Left hindlimb (tissue), 1 donor: ENCODE measurements at regions not wholly inside any gene's neighbourhood (a gene's known extent, or its start where the extent isn't known, plus 50 kb on each side); places are given as distances from the start of the nearest gene placed in this dataset.

Source experiments
- DNase-seq: peaks from one replicate; pipeline ENCODE4 v3.0.0-alpha.2; 2018

GRCh38 chr11:134639586-134640330 lies 227.7 kb upstream of the B3GAT1 start:
- DNase-seq, result no peak

GRCh38 chr11:134638796-134639430 lies 226.9 kb upstream of the B3GAT1 start:
- DNase-seq, result no peak

- no peak for DNase-seq
These were observed 225.3 kb upstream of the B3GAT1 start for GRCh38 chr11:134637091-134638015.

GRCh38 chr11:134636071-134636470 lies 224.0 kb upstream of the B3GAT1 start:
- no peak for DNase-seq

GRCh38 chr11:134634897-134635831 lies 223.1 kb upstream of the B3GAT1 start:
- DNase-seq, result no peak

GRCh38 chr11:134633276-134633675 lies 221.2 kb upstream of the B3GAT1 start:
- DNase-seq, result no peak

GRCh38 chr11:134632347-134633119 lies 220.5 kb upstream of the B3GAT1 start:
- no peak for DNase-seq

GRCh38 chr11:134630861-134631260 lies 218.8 kb upstream of the B3GAT1 start:
- DNase-seq, result no peak

- no peak for DNase-seq
These were observed 216.4 kb upstream of the B3GAT1 start for GRCh38 chr11:134628426-134628825.

GRCh38 chr11:134626032-134626431 lies 214.0 kb upstream of the B3GAT1 start:
- DNase-seq, result no peak

GRCh38 chr11:134625631-134626030 lies 213.6 kb upstream of the B3GAT1 start:
- DNase-seq, result no peak

- no peak for DNase-seq
These were observed 213.1 kb upstream of the B3GAT1 start for GRCh38 chr11:134625151-134625550.

- DNase-seq, result no peak
These were observed 212.3 kb upstream of the B3GAT1 start for GRCh38 chr11:134624166-134624920.

GRCh38 chr11:134623711-134624110 lies 211.7 kb upstream of the B3GAT1 start:
- no peak for DNase-seq

- DNase-seq, result no peak
These were observed 210.4 kb upstream of the B3GAT1 start for GRCh38 chr11:134622458-134622857.

- DNase-seq, result no peak
These were observed 205.3 kb upstream of the B3GAT1 start for GRCh38 chr11:134617360-134617759.

- no peak for DNase-seq
These were observed 204.0 kb upstream of the B3GAT1 start for GRCh38 chr11:134616038-134616437.

GRCh38 chr11:134615041-134615615 lies 203.1 kb upstream of the B3GAT1 start:
- DNase-seq, result no peak

GRCh38 chr11:134614141-134614540 lies 202.1 kb upstream of the B3GAT1 start:
- no peak for DNase-seq

GRCh38 chr11:134613646-134614045 lies 201.6 kb upstream of the B3GAT1 start:
- DNase-seq, result no peak
